Body of pancreas (tissue), 4 donors: ENCODE measurements at regions not wholly inside any gene's neighbourhood (a gene's known extent, or its start where the extent isn't known, plus 50 kb on each side); places are given as distances from the start of the nearest gene placed in this dataset.
A peak's percentile ranks its signal among the peaks of the same experiment; 100 is the strongest.

Experiments
- ATAC-seq: fragments of 150-250 bp; one replicate; pipeline ENCODE4 v1.9.1; 2016
- DNase-seq, 4 donors: peaks; one replicate each; pipeline ENCODE4 v3.0.0-alpha.2; 2019
- H3K27ac ChIP-seq, 4 donors: fragments of 200-600 bp; sonication (generic); 1 replicate in 3 of 4; 2 replicates in 1 of 4; pipeline versions ENCODE4 v1.5.1 to v1.6.1; 2016 to 2019; ENCODE audit warnings: mild to moderate bottlenecking in 1 of 4, mixed read lengths in 1 of 4, moderate library complexity in 1 of 4
- H3K27me3 ChIP-seq, 2 donors: fragments of 200-600 bp; sonication (generic); one replicate each; pipeline ENCODE4 v1.6.0; 2016; ENCODE audit warnings: mild to moderate bottlenecking in 1 of 2
- H3K36me3 ChIP-seq, 2 donors: fragments of 200-600 bp; sonication (generic); replicated peaks in 1 of 2; 2 replicates each; pipeline ENCODE4 v1.5.1; 2016; ENCODE audit warnings: low read depth in 2 of 2; ENCODE audit not compliant: insufficient read depth in 1 of 2
- H3K4me1 ChIP-seq: fragments of 200-600 bp; sonication (generic); one replicate; pipeline ENCODE4 v1.6.0; 2016
- H3K4me3 ChIP-seq, 2 donors: fragments of 200-600 bp; sonication (generic); 1 replicate in 1 of 2; 2 replicates in 1 of 2; pipeline ENCODE4 v1.5.1; 2016 to 2019
- H3K9me3 ChIP-seq, 3 donors: fragments of 200-600 bp; sonication (generic); 1 replicate in 2 of 3; 2 replicates in 1 of 3; pipeline ENCODE4 v1.5.1; 2016
- POLR2A ChIP-seq, 3 donors: fragments of 450-650 bp; IDR thresholded peaks; one replicate each; pipeline ENCODE4 v1.6.1; 2016; ENCODE audit warnings: antibody characterized with exemption in 3 of 3, mild to moderate bottlenecking in 2 of 3
- WGBS, 2 donors: methylation state at CpG; one replicate each; pipeline ENCODE4 v1.1.5; 2017; 5-methylcytosine and 5-hydroxymethylcytosine counted together
- intact Hi-C: fragments of 100-400 bp; cut with DNase I; formaldehyde crosslinking; loops from one replicate; pipeline ENCODE4 v1.15.1; 2023
- TF ChIP-seq, protein P1 (sequence below), 7 experiments: fragments of 450-650 bp in 4 of 7; fragments of 200-600 bp in 3 of 7; sonication (generic) in 3 of 7; IDR thresholded peaks; one replicate each; pipeline ENCODE4 v1.5.1; 2016 to 2019; ENCODE audit warnings: antibody characterized with exemption in 7 of 7

DNA sequence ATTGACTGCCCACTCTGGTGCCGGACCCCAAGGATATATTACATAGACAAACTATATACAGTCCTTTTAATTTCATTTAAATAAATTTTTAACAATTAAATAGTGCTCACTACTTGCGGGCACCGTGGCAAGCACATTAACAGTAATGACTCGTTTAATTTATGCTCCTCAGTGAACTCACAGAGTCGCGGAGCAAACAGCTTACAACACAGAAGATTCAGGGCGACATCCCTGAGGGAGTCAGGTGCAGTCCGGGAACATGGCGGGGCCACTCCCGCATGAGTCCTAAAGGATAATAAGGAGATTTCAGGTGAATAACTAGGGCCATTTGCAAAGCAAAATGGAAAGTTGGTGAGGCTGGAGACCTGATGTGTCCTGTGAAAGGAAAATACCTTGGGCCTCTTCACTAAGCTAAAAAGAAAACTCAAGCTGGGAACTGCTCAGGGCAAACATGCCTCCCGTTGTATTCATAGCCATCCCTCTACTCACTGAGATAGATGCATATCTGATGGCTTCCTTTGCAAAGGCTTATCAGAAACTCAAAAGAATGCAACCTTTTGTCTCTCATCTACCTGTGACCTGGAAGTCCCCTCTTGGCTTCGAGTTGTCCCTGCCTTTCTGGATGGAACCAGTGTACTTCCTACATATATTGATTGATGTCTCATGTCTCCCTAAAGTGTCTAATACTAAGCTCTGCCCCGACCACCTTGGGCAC is 125.6 kb downstream of the KLF6 start:
- Histone ChIP-seq H3K4me1 (peaks cover 5% of the 10 kb centered on the region), H3K27ac (no peak overlapping the region), H3K4me3 (no peak overlapping the region), H3K9me3 (no peaks in the 10 kb centered on the region), H3K36me3 (no peaks in the 10 kb centered on the region), H3K27me3 (no peaks in the 10 kb centered on the region)
- DNase-seq (no peak), ATAC-seq (no peak)
- TF ChIP-seq, protein P1, sequence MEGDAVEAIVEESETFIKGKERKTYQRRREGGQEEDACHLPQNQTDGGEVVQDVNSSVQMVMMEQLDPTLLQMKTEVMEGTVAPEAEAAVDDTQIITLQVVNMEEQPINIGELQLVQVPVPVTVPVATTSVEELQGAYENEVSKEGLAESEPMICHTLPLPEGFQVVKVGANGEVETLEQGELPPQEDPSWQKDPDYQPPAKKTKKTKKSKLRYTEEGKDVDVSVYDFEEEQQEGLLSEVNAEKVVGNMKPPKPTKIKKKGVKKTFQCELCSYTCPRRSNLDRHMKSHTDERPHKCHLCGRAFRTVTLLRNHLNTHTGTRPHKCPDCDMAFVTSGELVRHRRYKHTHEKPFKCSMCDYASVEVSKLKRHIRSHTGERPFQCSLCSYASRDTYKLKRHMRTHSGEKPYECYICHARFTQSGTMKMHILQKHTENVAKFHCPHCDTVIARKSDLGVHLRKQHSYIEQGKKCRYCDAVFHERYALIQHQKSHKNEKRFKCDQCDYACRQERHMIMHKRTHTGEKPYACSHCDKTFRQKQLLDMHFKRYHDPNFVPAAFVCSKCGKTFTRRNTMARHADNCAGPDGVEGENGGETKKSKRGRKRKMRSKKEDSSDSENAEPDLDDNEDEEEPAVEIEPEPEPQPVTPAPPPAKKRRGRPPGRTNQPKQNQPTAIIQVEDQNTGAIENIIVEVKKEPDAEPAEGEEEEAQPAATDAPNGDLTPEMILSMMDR (IDR thresholded peaks at IDR 0.05), result no peak
- TF ChIP-seq POLR2A (IDR thresholded peaks at IDR 0.05), result no peak
- intact Hi-C loops, result no loop called here
- WGBS, 2 donors, result 64 to 65% methylated on average over 13 of the region's 13 CpGs

DNA sequence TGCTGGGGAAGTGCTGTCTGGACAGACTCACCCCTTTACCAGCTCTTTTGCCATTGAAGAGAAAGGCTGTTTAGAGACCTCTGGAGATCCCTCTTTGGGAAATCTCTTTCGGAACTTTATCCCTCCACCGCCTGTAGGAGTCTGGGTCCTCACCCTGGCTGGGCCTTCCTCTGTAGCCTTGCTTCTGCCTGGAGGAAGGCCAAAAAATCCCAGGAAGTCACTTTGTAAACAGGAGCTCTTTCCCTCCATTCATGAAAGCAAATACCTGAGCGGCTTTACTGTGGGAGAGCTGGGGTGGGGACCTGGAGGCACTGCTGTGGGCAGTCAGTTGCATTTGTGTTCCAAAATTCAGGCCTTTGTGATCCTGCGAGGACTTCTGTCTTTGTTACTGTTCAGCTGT is 126.2 kb downstream of the KLF6 start:
- 21 to 43% methylated on average over 4 of the region's 4 CpGs for WGBS, 2 donors
- TF ChIP-seq, protein P1 (IDR thresholded peaks at IDR 0.05), result no peak
- TF ChIP-seq POLR2A (IDR thresholded peaks at IDR 0.05), result no peak
- intact Hi-C loops, result no loop called here
- DNase-seq (peak in 2 of 4 donors; percentile 14 to 43), ATAC-seq (peak; percentile 40)
- Histone ChIP-seq H3K27ac (no peak overlapping the region), H3K4me1 (peaks cover 5% of the 10 kb centered on the region), H3K27me3 (no peaks in the 10 kb centered on the region), H3K4me3 (no peak overlapping the region), H3K9me3 (no peaks in the 10 kb centered on the region), H3K36me3 (no peaks in the 10 kb centered on the region)

DNA sequence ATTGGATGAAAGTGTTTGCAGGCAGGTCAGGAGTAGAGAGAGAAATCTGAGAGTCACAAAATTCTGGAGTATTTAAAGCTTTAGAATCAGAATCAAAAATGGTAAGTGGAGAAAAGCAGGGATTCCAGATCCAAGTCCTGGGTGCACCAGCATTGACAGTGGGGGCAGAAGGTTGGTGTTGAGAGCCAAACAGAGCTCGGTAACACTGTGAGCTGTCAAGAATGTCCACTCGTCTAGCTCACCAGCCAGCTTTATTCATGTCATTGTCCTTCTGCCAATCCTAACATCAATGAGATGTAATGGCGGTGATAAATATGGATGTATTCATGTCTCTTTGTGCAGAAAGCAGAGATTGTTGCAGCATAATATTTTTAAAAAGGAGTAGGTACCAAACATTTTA is 128.8 kb downstream of the KLF6 start:
- H3K9me3 ChIP-seq, result no peaks in the 10 kb centered on the region
- no peaks in the 10 kb centered on the region for H3K27me3 ChIP-seq
- no peak for DNase-seq
- H3K4me1 ChIP-seq, result peaks cover 5% of the 10 kb centered on the region
- no peak overlapping the region for H3K4me3 ChIP-seq
- H3K36me3 ChIP-seq, result no peaks in the 10 kb centered on the region
- ATAC-seq, result no peak
- WGBS, 2 donors, result 45 to 58% methylated on average over 3 of the region's 3 CpGs
- intact Hi-C loops, result no loop called here
- H3K27ac ChIP-seq, result no peak overlapping the region
- no peak for TF ChIP-seq POLR2A (IDR thresholded peaks at IDR 0.05)
- TF ChIP-seq, protein P1 (IDR thresholded peaks at IDR 0.05), result no peak

DNA sequence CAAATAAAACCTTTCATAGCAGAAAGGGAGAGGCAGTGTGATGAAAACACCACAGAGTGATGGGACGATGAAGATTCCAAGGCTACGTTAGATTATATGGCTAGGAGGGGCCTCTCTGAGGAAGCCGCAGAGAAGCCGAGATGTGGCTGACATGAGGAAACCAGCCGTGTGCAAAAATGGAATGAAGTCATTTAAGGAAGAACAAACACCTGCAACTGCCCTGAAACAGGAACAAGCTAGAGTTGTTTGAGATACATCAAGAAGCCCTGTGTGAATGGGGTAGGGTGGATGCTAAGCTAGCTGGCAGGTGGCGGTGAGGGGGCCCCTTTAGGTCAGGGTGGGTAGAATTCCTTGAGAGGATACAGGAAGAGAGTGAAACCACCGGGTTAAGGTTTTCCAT is 129.5 kb downstream of the KLF6 start:
- TF ChIP-seq POLR2A (IDR thresholded peaks at IDR 0.05), result no peak
- TF ChIP-seq, protein P1 (IDR thresholded peaks at IDR 0.05), result no peak
- DNase-seq (no peak), ATAC-seq (no peak)
- H3K36me3 ChIP-seq, result no peaks in the 10 kb centered on the region
- H3K27me3 ChIP-seq, result no peaks in the 10 kb centered on the region
- no peaks in the 10 kb centered on the region for H3K9me3 ChIP-seq
- no peak overlapping the region for H3K4me3 ChIP-seq
- 39 to 51% methylated on average over 7 of the region's 7 CpGs for WGBS, 2 donors
- H3K27ac ChIP-seq, result no peak overlapping the region
- intact Hi-C loops, result no loop called here
- peaks cover 5% of the 10 kb centered on the region for H3K4me1 ChIP-seq

DNA sequence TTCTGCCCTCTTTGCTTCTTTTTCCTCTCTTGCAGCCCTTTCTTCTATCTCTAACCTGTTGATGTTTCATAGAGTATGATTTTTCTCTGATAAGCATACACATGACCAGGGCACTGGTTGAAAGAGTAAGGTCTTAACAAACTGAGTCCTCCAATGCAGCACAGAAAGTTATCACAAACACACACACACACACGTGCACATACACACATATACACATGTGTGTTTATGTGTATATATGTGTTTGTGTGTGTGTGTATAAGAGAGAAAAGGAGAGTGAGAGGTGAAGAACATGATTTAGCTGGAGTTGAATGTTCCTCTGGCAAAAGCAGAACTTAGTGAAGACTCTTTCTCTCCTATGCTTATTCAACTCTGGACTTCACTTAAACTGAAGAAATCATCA is 130.0 kb downstream of the KLF6 start:
- H3K9me3 ChIP-seq, result no peaks in the 10 kb centered on the region
- ATAC-seq, result no peak

More for the DNA sequence above, 130.0 kb downstream of the KLF6 start:
- intact Hi-C loops, result no loop called here
- H3K27ac ChIP-seq, result no peak overlapping the region
- no peak overlapping the region for H3K4me3 ChIP-seq
- H3K36me3 ChIP-seq, result no peaks in the 10 kb centered on the region
- DNase-seq, result no peak
- peaks cover 5% of the 10 kb centered on the region for H3K4me1 ChIP-seq
- WGBS, 2 donors, result 21 to 37% methylated on average over 1 of the region's 1 CpG
- H3K27me3 ChIP-seq, result no peaks in the 10 kb centered on the region
- TF ChIP-seq, protein P1 (IDR thresholded peaks at IDR 0.05), result no peak
- TF ChIP-seq POLR2A (IDR thresholded peaks at IDR 0.05), result no peak
